ENCODE measurements at regions not wholly inside any gene's neighbourhood (a gene's known extent, or its start where the extent isn't known, plus 50 kb on each side); places are given as distances from the start of the nearest gene placed in this dataset.

DNA sequence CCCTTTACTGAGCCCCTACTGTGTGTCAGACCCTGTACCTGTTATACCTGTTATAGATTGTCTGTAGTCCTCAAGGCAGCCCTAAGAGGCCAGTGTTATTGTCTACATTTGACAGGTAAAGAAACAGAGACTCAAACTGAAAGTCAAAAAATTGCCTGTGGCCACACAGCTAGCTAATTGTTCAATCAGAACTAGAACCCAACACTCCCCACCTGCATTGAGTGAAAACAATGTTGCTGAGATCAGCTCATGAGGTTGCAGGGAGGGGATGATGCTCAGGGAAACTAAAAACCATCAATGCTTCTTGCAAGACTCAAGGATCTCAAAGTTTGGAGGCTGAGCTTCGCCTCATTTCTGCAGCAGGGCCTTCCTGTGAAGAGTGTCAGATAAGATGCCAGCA lies 109.5 kb upstream of the LMO4 start:
- TF ChIP-seq, protein P1, sequence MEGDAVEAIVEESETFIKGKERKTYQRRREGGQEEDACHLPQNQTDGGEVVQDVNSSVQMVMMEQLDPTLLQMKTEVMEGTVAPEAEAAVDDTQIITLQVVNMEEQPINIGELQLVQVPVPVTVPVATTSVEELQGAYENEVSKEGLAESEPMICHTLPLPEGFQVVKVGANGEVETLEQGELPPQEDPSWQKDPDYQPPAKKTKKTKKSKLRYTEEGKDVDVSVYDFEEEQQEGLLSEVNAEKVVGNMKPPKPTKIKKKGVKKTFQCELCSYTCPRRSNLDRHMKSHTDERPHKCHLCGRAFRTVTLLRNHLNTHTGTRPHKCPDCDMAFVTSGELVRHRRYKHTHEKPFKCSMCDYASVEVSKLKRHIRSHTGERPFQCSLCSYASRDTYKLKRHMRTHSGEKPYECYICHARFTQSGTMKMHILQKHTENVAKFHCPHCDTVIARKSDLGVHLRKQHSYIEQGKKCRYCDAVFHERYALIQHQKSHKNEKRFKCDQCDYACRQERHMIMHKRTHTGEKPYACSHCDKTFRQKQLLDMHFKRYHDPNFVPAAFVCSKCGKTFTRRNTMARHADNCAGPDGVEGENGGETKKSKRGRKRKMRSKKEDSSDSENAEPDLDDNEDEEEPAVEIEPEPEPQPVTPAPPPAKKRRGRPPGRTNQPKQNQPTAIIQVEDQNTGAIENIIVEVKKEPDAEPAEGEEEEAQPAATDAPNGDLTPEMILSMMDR (conservative IDR thresholded peaks at IDR 0.05; ENCODE audit: low read depth, low read length), result no peak
- no peak for TF ChIP-seq EZH2 (IDR thresholded peaks at IDR 0.05; ENCODE audit: low read length, unreplicated experiment)
